Activated naive CD8-positive, alpha-beta T cell treated with anti-CD3 and anti-CD28 coated beads for 36 hours (primary cell): ENCODE measurements at regions not wholly inside any gene's neighbourhood (a gene's known extent, or its start where the extent isn't known, plus 50 kb on each side); places are given as distances from the start of the nearest gene placed in this dataset.

Experiments
- DNase-seq: peaks from one replicate; pipeline ENCODE4 v3.0.0; 2021
- H3K27ac Mint-ChIP-seq: one replicate; pipeline ENCODE4 v1.8.0; 2022; ENCODE audit warnings: mild to moderate bottlenecking, moderate library complexity, mixed read lengths
- H3K27me3 Mint-ChIP-seq: one replicate; pipeline ENCODE4 v1.8.0; 2022; ENCODE audit warnings: mild to moderate bottlenecking, mixed read lengths
- H3K36me3 Mint-ChIP-seq: one replicate; pipeline ENCODE4 v1.8.0; 2021; ENCODE audit warnings: mild to moderate bottlenecking, mixed read lengths
- H3K4me1 Mint-ChIP-seq: one replicate; pipeline ENCODE4 v1.8.0; 2021; ENCODE audit warnings: mixed read lengths
- H3K4me3 Mint-ChIP-seq: one replicate; pipeline ENCODE4 v1.8.0; 2022; ENCODE audit warnings: mild to moderate bottlenecking, moderate library complexity, mixed read lengths
- H3K9me3 Mint-ChIP-seq: one replicate; pipeline ENCODE4 v1.8.0; 2022; ENCODE audit warnings: mixed read lengths

GRCh38 chr3:170767576-170767941 lies 102.4 kb downstream of the RPL22L1 start:
- Mint-ChIP-seq H3K4me3 (no peak overlapping the region), H3K27ac (no peak overlapping the region), H3K9me3 (no peaks in the 10 kb centered on the region), H3K36me3 (no peaks in the 10 kb centered on the region), H3K27me3 (peaks cover 5% of the 10 kb centered on the region), H3K4me1 (no peaks in the 10 kb centered on the region)
- no peak for DNase-seq

- no peak for DNase-seq
- H3K27ac Mint-ChIP-seq: no peak overlapping the region
- H3K4me1 Mint-ChIP-seq: no peaks in the 10 kb centered on the region
- no peaks in the 10 kb centered on the region for H3K9me3 Mint-ChIP-seq
- H3K4me3 Mint-ChIP-seq: no peak overlapping the region
- peaks cover 5% of the 10 kb centered on the region for H3K27me3 Mint-ChIP-seq
- H3K36me3 Mint-ChIP-seq: no peaks in the 10 kb centered on the region
Observed at GRCh38 chr3:170766823-170767575, 103.0 kb downstream of the RPL22L1 start.

GRCh38 chr3:170766253-170766652 lies 103.7 kb downstream of the RPL22L1 start:
- Mint-ChIP-seq H3K27me3 (no peaks in the 10 kb centered on the region), H3K9me3 (no peaks in the 10 kb centered on the region), H3K36me3 (no peaks in the 10 kb centered on the region), H3K4me3 (no peak overlapping the region), H3K4me1 (no peaks in the 10 kb centered on the region), H3K27ac (no peak overlapping the region)
- no peak for DNase-seq

GRCh38 chr3:170765419-170766078 lies 104.4 kb downstream of the RPL22L1 start:
- Mint-ChIP-seq H3K9me3 (no peaks in the 10 kb centered on the region), H3K27ac (no peak overlapping the region), H3K36me3 (no peaks in the 10 kb centered on the region), H3K27me3 (no peaks in the 10 kb centered on the region), H3K4me1 (no peaks in the 10 kb centered on the region), H3K4me3 (no peak overlapping the region)
- no peak for DNase-seq

GRCh38 chr3:170764017-170764416 lies 106.0 kb downstream of the RPL22L1 start:
- H3K4me1 Mint-ChIP-seq: no peaks in the 10 kb centered on the region
- H3K27ac Mint-ChIP-seq: no peak overlapping the region
- no peaks in the 10 kb centered on the region for H3K36me3 Mint-ChIP-seq
- no peaks in the 10 kb centered on the region for H3K9me3 Mint-ChIP-seq
- no peaks in the 10 kb centered on the region for H3K27me3 Mint-ChIP-seq
- no peak overlapping the region for H3K4me3 Mint-ChIP-seq
- DNase-seq: no peak

GRCh38 chr3:170762064-170762463 lies 107.9 kb downstream of the RPL22L1 start:
- H3K4me1 Mint-ChIP-seq: no peaks in the 10 kb centered on the region
- H3K4me3 Mint-ChIP-seq: no peak overlapping the region
- H3K27ac Mint-ChIP-seq: no peak overlapping the region
- H3K27me3 Mint-ChIP-seq: no peaks in the 10 kb centered on the region
- no peaks in the 10 kb centered on the region for H3K36me3 Mint-ChIP-seq
- no peaks in the 10 kb centered on the region for H3K9me3 Mint-ChIP-seq
- no peak for DNase-seq

GRCh38 chr3:170761103-170761502 lies 108.9 kb downstream of the RPL22L1 start:
- Mint-ChIP-seq H3K4me1 (no peaks in the 10 kb centered on the region), H3K36me3 (no peaks in the 10 kb centered on the region), H3K4me3 (no peak overlapping the region), H3K9me3 (no peaks in the 10 kb centered on the region), H3K27me3 (no peaks in the 10 kb centered on the region), H3K27ac (no peak overlapping the region)
- no peak for DNase-seq

GRCh38 chr3:170760174-170760526 lies 109.8 kb downstream of the RPL22L1 start:
- no peaks in the 10 kb centered on the region for H3K9me3 Mint-ChIP-seq
- DNase-seq: no peak
- no peak overlapping the region for H3K4me3 Mint-ChIP-seq
- H3K27ac Mint-ChIP-seq: no peak overlapping the region
- H3K27me3 Mint-ChIP-seq: peaks cover 3% of the 10 kb centered on the region
- no peaks in the 10 kb centered on the region for H3K4me1 Mint-ChIP-seq
- no peaks in the 10 kb centered on the region for H3K36me3 Mint-ChIP-seq

GRCh38 chr3:170759511-170760173 lies 110.4 kb downstream of the RPL22L1 start:
- Mint-ChIP-seq H3K4me1 (no peaks in the 10 kb centered on the region), H3K27ac (no peak overlapping the region), H3K9me3 (no peaks in the 10 kb centered on the region), H3K27me3 (peaks cover 3% of the 10 kb centered on the region), H3K36me3 (no peaks in the 10 kb centered on the region), H3K4me3 (no peak overlapping the region)
- DNase-seq: no peak

GRCh38 chr3:170757038-170757437 lies 113.0 kb downstream of the RPL22L1 start:
- DNase-seq: no peak
- no peaks in the 10 kb centered on the region for H3K4me1 Mint-ChIP-seq
- H3K9me3 Mint-ChIP-seq: no peaks in the 10 kb centered on the region
- H3K27me3 Mint-ChIP-seq: peaks cover 21% of the 10 kb centered on the region
- H3K4me3 Mint-ChIP-seq: no peak overlapping the region
- H3K36me3 Mint-ChIP-seq: no peaks in the 10 kb centered on the region
- H3K27ac Mint-ChIP-seq: no peak overlapping the region

GRCh38 chr3:170754311-170754693 lies 115.7 kb downstream of the RPL22L1 start:
- Mint-ChIP-seq H3K4me1 (no peaks in the 10 kb centered on the region), H3K27me3 (peaks cover 41% of the 10 kb centered on the region), H3K36me3 (no peaks in the 10 kb centered on the region), H3K27ac (no peak overlapping the region), H3K9me3 (no peaks in the 10 kb centered on the region), H3K4me3 (no peak overlapping the region)
- DNase-seq: no peak

GRCh38 chr3:170753421-170754310 lies 116.3 kb downstream of the RPL22L1 start:
- Mint-ChIP-seq H3K27me3 (peaks cover 48% of the 10 kb centered on the region), H3K27ac (no peak overlapping the region), H3K4me3 (no peak overlapping the region), H3K9me3 (no peaks in the 10 kb centered on the region), H3K36me3 (no peaks in the 10 kb centered on the region), H3K4me1 (no peaks in the 10 kb centered on the region)
- DNase-seq: no peak

GRCh38 chr3:170752571-170753155 lies 117.3 kb downstream of the RPL22L1 start:
- H3K27me3 Mint-ChIP-seq: peaks cover 48% of the 10 kb centered on the region
- no peaks in the 10 kb centered on the region for H3K36me3 Mint-ChIP-seq
- H3K4me1 Mint-ChIP-seq: no peaks in the 10 kb centered on the region
- no peak for DNase-seq
- H3K9me3 Mint-ChIP-seq: no peaks in the 10 kb centered on the region
- H3K4me3 Mint-ChIP-seq: no peak overlapping the region
- H3K27ac Mint-ChIP-seq: no peak overlapping the region

- Mint-ChIP-seq H3K36me3 (no peaks in the 10 kb centered on the region), H3K27ac (no peak overlapping the region), H3K9me3 (no peaks in the 10 kb centered on the region), H3K4me3 (no peak overlapping the region), H3K27me3 (peaks cover 48% of the 10 kb centered on the region), H3K4me1 (no peaks in the 10 kb centered on the region)
- DNase-seq: no peak
Observed at GRCh38 chr3:170751899-170752293, 118.1 kb downstream of the RPL22L1 start.
